ENCODE measurements at regions not wholly inside any gene's neighbourhood (a gene's known extent, or its start where the extent isn't known, plus 50 kb on each side); places are given as distances from the start of the nearest gene placed in this dataset.

GRCh38 chr3:166570102-166570501 lies 732.9 kb upstream of the BCHE start:
- no peak for ATAC-seq
- Histone ChIP-seq H3K4me3 (no peak overlapping the region), H3K4me1 (no peaks in the 10 kb centered on the region), H3K9me3 (no peaks in the 10 kb centered on the region), H3K36me3 (no peaks in the 10 kb centered on the region), H3K27ac (no peak overlapping the region), H3K27me3 (no peaks in the 10 kb centered on the region)
- TF ChIP-seq EP300 (IDR thresholded peaks at IDR 0.05), result no peak
- no peak for TF ChIP-seq CTCF (IDR thresholded peaks at IDR 0.05)
- TF ChIP-seq POLR2A (IDR thresholded peaks at IDR 0.05), result no peak
- TF ChIP-seq POLR2AphosphoS5 (IDR thresholded peaks at IDR 0.05), result no peak

GRCh38 chr3:166569589-166569988 lies 732.4 kb upstream of the BCHE start:
- Histone ChIP-seq H3K36me3 (no peaks in the 10 kb centered on the region), H3K9me3 (no peaks in the 10 kb centered on the region), H3K4me3 (no peak overlapping the region), H3K4me1 (no peaks in the 10 kb centered on the region), H3K27me3 (no peaks in the 10 kb centered on the region), H3K27ac (no peak overlapping the region)
- no peak for TF ChIP-seq CTCF (IDR thresholded peaks at IDR 0.05)
- no peak for TF ChIP-seq EP300 (IDR thresholded peaks at IDR 0.05)
- no peak for TF ChIP-seq POLR2A (IDR thresholded peaks at IDR 0.05)
- no peak for TF ChIP-seq POLR2AphosphoS5 (IDR thresholded peaks at IDR 0.05)
- no peak for ATAC-seq

DNA sequence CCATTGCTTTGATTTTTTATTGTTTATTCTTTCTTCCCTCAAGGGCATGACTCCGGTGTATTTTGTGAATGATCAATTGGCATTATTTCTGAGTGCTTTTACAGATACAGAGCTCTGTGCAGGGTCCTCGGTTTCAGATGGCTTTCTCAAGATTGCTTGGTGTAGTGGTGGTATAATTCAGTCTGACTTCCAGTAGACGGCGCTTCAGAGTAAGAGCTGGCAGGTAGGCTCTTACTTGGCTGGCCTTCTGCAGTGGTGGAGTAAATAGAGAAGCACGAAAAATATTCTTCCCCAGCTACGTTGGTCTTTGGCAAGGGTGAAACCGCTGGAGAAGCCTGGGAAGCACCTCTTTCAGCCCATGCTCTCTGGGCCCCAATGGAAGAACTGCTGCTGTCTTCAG lies 723.0 kb upstream of the BCHE start:
- ATAC-seq, result no peak
- Histone ChIP-seq H3K27me3 (no peaks in the 10 kb centered on the region), H3K9me3 (no peaks in the 10 kb centered on the region), H3K27ac (no peak overlapping the region), H3K4me1 (no peaks in the 10 kb centered on the region), H3K4me3 (no peak overlapping the region), H3K36me3 (no peaks in the 10 kb centered on the region)
- WGBS, 2 donors (ENCODE audit: low coverage in 1 of 2), result 74 to 89% methylated on average over 5 to 7 of the region's 7 CpGs
- no peak for TF ChIP-seq POLR2AphosphoS5 (IDR thresholded peaks at IDR 0.05)
- no peak for TF ChIP-seq POLR2A (IDR thresholded peaks at IDR 0.05)
- no peak for TF ChIP-seq EP300 (IDR thresholded peaks at IDR 0.05)
- no peak for TF ChIP-seq CTCF (IDR thresholded peaks at IDR 0.05)

GRCh38 chr3:166556955-166557354 lies 719.7 kb upstream of the BCHE start:
- Histone ChIP-seq H3K36me3 (no peaks in the 10 kb centered on the region), H3K4me1 (peaks cover 0 to 13% (median 0%) of the 10 kb centered on the region in 3 donors), H3K9me3 (no peaks in the 10 kb centered on the region), H3K27ac (no peak overlapping the region), H3K27me3 (no peaks in the 10 kb centered on the region), H3K4me3 (no peak overlapping the region)
- 86 to 87% methylated on average over 3 of the region's 3 CpGs for WGBS, 2 donors (ENCODE audit: low coverage in 1 of 2)
- no peak for ATAC-seq
- no peak for TF ChIP-seq POLR2A (IDR thresholded peaks at IDR 0.05)
- no peak for TF ChIP-seq POLR2AphosphoS5 (IDR thresholded peaks at IDR 0.05)
- TF ChIP-seq CTCF (IDR thresholded peaks at IDR 0.05), result no peak
- TF ChIP-seq EP300 (IDR thresholded peaks at IDR 0.05), result no peak

DNA sequence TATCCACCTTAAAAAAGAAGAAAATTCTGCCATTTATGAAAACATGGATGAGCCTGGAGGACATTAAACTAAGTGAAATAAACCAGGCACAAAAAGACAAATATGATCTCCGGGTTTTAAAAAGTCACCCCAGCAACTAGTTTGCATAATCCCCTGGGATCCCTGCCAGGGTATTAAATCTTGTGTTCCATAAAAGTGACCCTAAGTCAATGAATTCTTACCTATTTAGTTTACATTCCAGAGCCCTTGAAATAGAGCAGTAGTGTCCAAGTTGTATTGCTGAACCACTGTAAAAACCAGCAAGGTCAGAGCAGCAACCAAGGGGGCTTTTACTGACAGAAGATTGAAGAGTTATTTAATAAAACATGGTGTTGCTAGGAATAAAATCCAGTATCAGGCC lies 716.8 kb upstream of the BCHE start:
- H3K27me3 ChIP-seq, result no peaks in the 10 kb centered on the region
- TF ChIP-seq CTCF (IDR thresholded peaks at IDR 0.05) (no peak), POLR2AphosphoS5 (IDR thresholded peaks at IDR 0.05) (peak; percentile 27)
- no peaks in the 10 kb centered on the region for H3K9me3 ChIP-seq
- peaks cover 0 to 13% (median 0%) of the 10 kb centered on the region in 3 donors for H3K4me1 ChIP-seq
- no peak overlapping the region for H3K4me3 ChIP-seq
- H3K27ac ChIP-seq, result no peak overlapping the region
- 22 to 33% methylated on average over 1 of the region's 1 CpG for WGBS, 2 donors (ENCODE audit: low coverage in 1 of 2)
- no peak for ATAC-seq
- H3K36me3 ChIP-seq, result no peaks in the 10 kb centered on the region

Data from gastroesophageal sphincter (tissue), 4 donors.